A673 (cell line): ENCODE measurements at regions not wholly inside any gene's neighbourhood (a gene's known extent, or its start where the extent isn't known, plus 50 kb on each side); places are given as distances from the start of the nearest gene placed in this dataset.

Source experiments
- CTCF ChIP-seq: fragments of 300-800, 200-600 bp; sonication (generic); conservative IDR thresholded peaks from 2 replicates; pipeline ENCODE4 v1.5.1; 2017; ENCODE audit warnings: low read depth, mild to moderate bottlenecking, antibody characterized with exemption, low read length, moderate library complexity, mixed read lengths
- EZH2 ChIP-seq: fragments of 200-600 bp; sonication (generic); IDR thresholded peaks from 2 replicates; pipeline ENCODE4 v1.6.1; 2017; ENCODE audit warnings: borderline replicate concordance, low read depth, mild to moderate bottlenecking, mixed read lengths, antibody characterized with exemption, low read length; ENCODE audit not compliant: poor library complexity, severe bottlenecking

- TF ChIP-seq CTCF (no peak), EZH2 (no peak)
These were observed 55.4 kb upstream of the THUMPD2 start for GRCh38 chr2:39834426-39834825.
